Mesendoderm (in vitro differentiated cells): ENCODE measurements at regions not wholly inside any gene's neighbourhood (a gene's known extent, or its start where the extent isn't known, plus 50 kb on each side); places are given as distances from the start of the nearest gene placed in this dataset.

ENCODE experiments used
- DNase-seq: peaks from one replicate; pipeline ENCODE4 v3.0.0; 2013
- H2AK5ac ChIP-seq: 2 replicates; pipeline ENCODE4 v1.6.1; 2013; ENCODE audit warnings: low read length, inconsistent platforms
- H2BK120ac ChIP-seq: 2 replicates; pipeline ENCODE4 v1.6.1; 2013; ENCODE audit warnings: low read depth, mild to moderate bottlenecking, low read length, moderate library complexity, mixed read lengths
- H2BK15ac ChIP-seq: replicated peaks from 2 replicates; pipeline ENCODE4 v1.6.1; 2013; ENCODE audit warnings: low read depth, mild to moderate bottlenecking, moderate library complexity
- H2BK5ac ChIP-seq: 2 replicates; pipeline ENCODE4 v1.6.1; 2013; ENCODE audit warnings: low read length, inconsistent platforms
- H3K18ac ChIP-seq: 2 replicates; pipeline ENCODE4 v1.6.1; 2013; ENCODE audit warnings: mild to moderate bottlenecking, low read length, mixed read lengths
- H3K23ac ChIP-seq: one replicate; pipeline ENCODE4 v1.6.1; 2013; ENCODE audit warnings: low read length
- H3K27ac ChIP-seq: 2 replicates; pipeline ENCODE4 v1.5.1; 2013; ENCODE audit warnings: low read depth, mild to moderate bottlenecking, inconsistent platforms, low read length, moderate library complexity
- H3K27me3 ChIP-seq: 2 replicates; pipeline ENCODE4 v1.6.1; 2013; ENCODE audit warnings: low read length, control low read depth, mild to moderate bottlenecking, inconsistent platforms; ENCODE audit not compliant: insufficient read depth, poor library complexity
- H3K36me3 ChIP-seq: 2 replicates; pipeline ENCODE4 v1.6.1; 2013; ENCODE audit warnings: low read length, inconsistent platforms; ENCODE audit not compliant: control insufficient read depth, insufficient read depth
- H3K4ac ChIP-seq: one replicate; pipeline ENCODE4 v1.6.1; 2013; ENCODE audit warnings: low read depth, mild to moderate bottlenecking, low read length, moderate library complexity
- H3K4me1 ChIP-seq: 2 replicates; pipeline ENCODE4 v1.6.1; 2013; ENCODE audit warnings: low read depth, low read length, inconsistent platforms; ENCODE audit not compliant: control insufficient read depth
- H3K4me2 ChIP-seq: 2 replicates; pipeline ENCODE4 v1.6.1; 2013; ENCODE audit warnings: low read length
- H3K4me3 ChIP-seq: 2 replicates; pipeline ENCODE4 v1.5.1; 2013; ENCODE audit warnings: mild to moderate bottlenecking, low read length
- H3K56ac ChIP-seq: one replicate; pipeline ENCODE4 v1.6.1; 2013; ENCODE audit warnings: low read length
- H3K79me1 ChIP-seq: 2 replicates; pipeline ENCODE4 v1.6.1; 2013; ENCODE audit warnings: low read length, inconsistent platforms
- H3K79me2 ChIP-seq: 2 replicates; pipeline ENCODE4 v1.6.1; 2013; ENCODE audit warnings: mild to moderate bottlenecking, low read length; ENCODE audit not compliant: control insufficient read depth, insufficient read depth
- H3K9ac ChIP-seq: 2 replicates; pipeline ENCODE4 v1.6.1; 2013; ENCODE audit warnings: low read length, inconsistent platforms
- H4K5ac ChIP-seq: one replicate; pipeline ENCODE4 v1.6.1; 2013; ENCODE audit warnings: low read length
- H4K8ac ChIP-seq: one replicate; pipeline ENCODE4 v1.6.1; 2013; ENCODE audit warnings: low read depth, mild to moderate bottlenecking, control low read depth, low read length, moderate library complexity
- WGBS: extraction: QIAGEN DNeasy Blood & Tissue Kit; methylation state at CpG from one replicate; pipeline ENCODE4 v1.1.7; 2013; ENCODE audit warnings: low lambda C conversion rate, missing lambda C conversion rate; ENCODE audit not compliant: insufficient coverage; ENCODE audit errors: extremely low coverage; 5-methylcytosine and 5-hydroxymethylcytosine counted together

DNA sequence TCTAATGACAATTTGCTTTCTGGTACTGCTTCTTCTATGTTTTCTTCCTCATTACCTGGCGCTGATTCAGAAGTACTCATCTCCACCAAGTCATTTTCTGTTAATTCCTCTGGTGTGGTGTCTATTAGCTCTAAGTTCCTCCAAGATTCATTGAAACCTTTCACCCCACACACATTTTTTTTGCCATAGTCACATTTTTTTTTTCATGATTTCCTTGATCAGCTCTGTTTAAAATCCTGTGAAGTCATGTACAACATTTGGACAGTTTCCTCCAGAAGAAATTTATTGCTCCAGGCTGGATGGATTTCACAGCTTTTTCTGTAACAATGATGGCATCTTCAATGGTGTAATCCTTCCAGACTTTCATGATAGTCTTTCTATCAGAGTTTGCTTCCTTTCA is 243.2 kb upstream of the VEPH1 start:
- DNase-seq = no peak
- Histone ChIP-seq H3K4me2 (no peak overlapping the region), H3K23ac (no peak overlapping the region), H2AK5ac (no peak overlapping the region), H3K79me2 (no peaks in the 10 kb centered on the region), H3K27me3 (no peaks in the 10 kb centered on the region), H3K79me1 (no peaks in the 10 kb centered on the region), H3K4me3 (no peak overlapping the region), H3K27ac (no peak overlapping the region), H2BK5ac (no peak overlapping the region), H3K18ac (no peak overlapping the region), H4K5ac (no peak overlapping the region), H3K4ac (no peak overlapping the region), H4K8ac (no peak overlapping the region), H3K36me3 (no peaks in the 10 kb centered on the region), H3K4me1 (no peaks in the 10 kb centered on the region), H2BK120ac (no peak overlapping the region), H2BK15ac (no peak overlapping the region), H3K56ac (no peak overlapping the region), H3K9ac (no peak overlapping the region)
- whole genome bisulfite sequencing = no CpG with 5 or more reads among the region's 1 CpG

DNA sequence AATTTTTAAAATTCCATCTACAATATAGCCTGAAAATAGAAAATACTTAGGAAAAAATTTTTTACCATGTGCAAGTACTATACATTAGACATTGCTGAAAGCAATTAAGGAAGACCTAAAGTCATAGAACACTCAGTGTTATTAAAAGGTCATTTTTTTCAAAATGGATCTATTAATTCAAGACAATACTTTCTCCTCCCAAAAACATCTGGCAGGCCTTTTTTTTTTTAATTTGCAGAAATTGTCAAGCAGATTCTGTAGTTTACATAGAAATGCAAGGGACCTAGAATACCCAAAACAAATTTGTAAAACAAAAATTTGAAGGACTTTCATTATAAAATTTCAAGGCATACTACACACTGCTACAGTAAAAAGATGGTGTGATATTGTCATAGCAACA is 238.4 kb upstream of the VEPH1 start:
- H3K4me2 ChIP-seq = no peak overlapping the region
- no peak overlapping the region for H2BK5ac ChIP-seq
- no peak overlapping the region for H3K18ac ChIP-seq
- no peaks in the 10 kb centered on the region for H3K79me2 ChIP-seq
- H2AK5ac ChIP-seq = no peak overlapping the region
- H3K27me3 ChIP-seq = no peaks in the 10 kb centered on the region
- H3K23ac ChIP-seq = no peak overlapping the region
- no peaks in the 10 kb centered on the region for H3K79me1 ChIP-seq
- H2BK15ac ChIP-seq = no peak overlapping the region
- H4K8ac ChIP-seq = no peak overlapping the region
- no peak overlapping the region for H3K56ac ChIP-seq
- no peaks in the 10 kb centered on the region for H3K36me3 ChIP-seq
- H4K5ac ChIP-seq = no peak overlapping the region
- no peak overlapping the region for H3K4me3 ChIP-seq
- H3K9ac ChIP-seq = no peak overlapping the region
- H3K27ac ChIP-seq = no peak overlapping the region
- H3K4ac ChIP-seq = no peak overlapping the region
- no peak for DNase-seq
- H2BK120ac ChIP-seq = no peak overlapping the region
- no peaks in the 10 kb centered on the region for H3K4me1 ChIP-seq

DNA sequence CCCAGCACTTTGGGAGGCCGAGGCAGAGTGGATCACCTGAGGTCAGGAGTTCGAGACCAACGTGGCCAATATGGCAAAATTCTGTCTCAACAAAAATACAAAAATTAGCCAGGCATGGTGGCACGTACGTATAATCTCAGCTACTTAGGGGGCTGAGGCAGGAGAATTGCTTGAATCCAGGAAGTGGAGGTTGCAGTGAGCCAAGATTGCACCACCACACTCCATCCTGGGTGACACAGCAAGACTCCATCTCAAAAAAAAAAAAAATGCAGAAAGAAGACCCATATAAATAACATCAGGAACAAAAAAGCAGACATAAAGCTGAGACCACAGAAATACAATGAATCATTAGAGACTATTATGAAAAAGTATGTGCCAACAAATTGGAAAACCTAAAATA is 235.2 kb upstream of the VEPH1 start:
- no CpG with 5 or more reads among the region's 5 CpGs for WGBS
- Histone ChIP-seq H3K23ac (no peak overlapping the region), H2BK120ac (no peak overlapping the region), H3K79me1 (no peaks in the 10 kb centered on the region), H3K18ac (no peak overlapping the region), H3K4me1 (no peaks in the 10 kb centered on the region), H3K9ac (no peak overlapping the region), H3K4ac (no peak overlapping the region), H3K79me2 (no peaks in the 10 kb centered on the region), H3K27ac (no peak overlapping the region), H4K5ac (no peak overlapping the region), H4K8ac (no peak overlapping the region), H3K36me3 (no peaks in the 10 kb centered on the region), H3K56ac (no peak overlapping the region), H2BK5ac (no peak overlapping the region), H3K4me2 (no peak overlapping the region), H3K4me3 (no peak overlapping the region), H2AK5ac (no peak overlapping the region), H3K27me3 (no peaks in the 10 kb centered on the region), H2BK15ac (no peak overlapping the region)
- no peak for DNase-seq

GRCh38 chr3:157718800-157719199 is 215.6 kb upstream of the VEPH1 start:
- Histone ChIP-seq H3K27me3 (no peaks in the 10 kb centered on the region), H3K36me3 (no peaks in the 10 kb centered on the region), H3K9ac (no peak overlapping the region), H3K18ac (no peak overlapping the region), H3K56ac (no peak overlapping the region), H3K4ac (no peak overlapping the region), H3K27ac (no peak overlapping the region), H2AK5ac (no peak overlapping the region), H3K79me2 (no peaks in the 10 kb centered on the region), H2BK15ac (no peak overlapping the region), H2BK5ac (no peak overlapping the region), H4K5ac (no peak overlapping the region), H3K23ac (no peak overlapping the region), H3K4me3 (no peak overlapping the region), H3K4me2 (no peak overlapping the region), H3K4me1 (no peaks in the 10 kb centered on the region), H3K79me1 (no peaks in the 10 kb centered on the region), H2BK120ac (no peak overlapping the region), H4K8ac (no peak overlapping the region)
- DNase-seq = peak; percentile 7
- WGBS = no CpG with 5 or more reads among the region's 4 CpGs

DNA sequence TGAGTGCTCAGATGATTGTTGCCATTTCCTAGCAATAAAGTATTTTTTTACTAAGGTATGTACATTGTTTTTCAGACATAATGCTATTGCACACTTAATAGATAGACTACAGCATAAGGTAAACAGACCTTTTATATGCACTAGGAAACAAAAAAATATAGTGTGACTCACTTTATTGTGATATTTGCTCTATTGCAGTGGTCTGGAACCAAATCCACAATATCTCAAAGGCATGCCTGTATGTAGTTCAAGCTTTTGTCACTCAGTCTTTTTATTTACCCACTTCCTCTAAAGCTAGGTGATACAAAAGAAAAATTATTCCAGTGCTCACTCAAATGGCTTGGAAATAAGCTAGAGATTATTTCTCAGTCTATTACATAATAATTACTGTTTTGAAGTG is 209.9 kb upstream of the VEPH1 start:
- H2BK15ac ChIP-seq = no peak overlapping the region
- no peak overlapping the region for H2BK5ac ChIP-seq
- DNase-seq = no peak
- no peak overlapping the region for H3K4me3 ChIP-seq
- no peak overlapping the region for H3K18ac ChIP-seq
- no peaks in the 10 kb centered on the region for H3K36me3 ChIP-seq
- no peak overlapping the region for H4K5ac ChIP-seq
- H3K9ac ChIP-seq = no peak overlapping the region
- no peak overlapping the region for H3K23ac ChIP-seq
- no peak overlapping the region for H3K4ac ChIP-seq
- no peak overlapping the region for H2AK5ac ChIP-seq
- no peak overlapping the region for H3K27ac ChIP-seq
- H3K4me1 ChIP-seq = no peaks in the 10 kb centered on the region
- no peaks in the 10 kb centered on the region for H3K27me3 ChIP-seq
- no peaks in the 10 kb centered on the region for H3K79me1 ChIP-seq
- no peak overlapping the region for H3K4me2 ChIP-seq
- H3K56ac ChIP-seq = no peak overlapping the region
- H2BK120ac ChIP-seq = no peak overlapping the region
- no peak overlapping the region for H4K8ac ChIP-seq
- H3K79me2 ChIP-seq = no peaks in the 10 kb centered on the region

- Histone ChIP-seq H2AK5ac (no peak overlapping the region), H2BK120ac (no peak overlapping the region), H2BK15ac (no peak overlapping the region), H2BK5ac (no peak overlapping the region), H3K4ac (no peak overlapping the region), H3K27me3 (no peaks in the 10 kb centered on the region), H3K79me1 (no peaks in the 10 kb centered on the region), H3K9ac (no peak overlapping the region), H3K23ac (no peak overlapping the region), H3K4me3 (no peak overlapping the region), H4K8ac (no peak overlapping the region), H3K4me1 (no peaks in the 10 kb centered on the region), H3K36me3 (no peaks in the 10 kb centered on the region), H3K56ac (no peak overlapping the region), H3K18ac (no peak overlapping the region), H3K4me2 (no peak overlapping the region), H4K5ac (no peak overlapping the region), H3K27ac (no peak overlapping the region), H3K79me2 (no peaks in the 10 kb centered on the region)
- no CpG with 5 or more reads among the region's 2 CpGs for WGBS
- no peak for DNase-seq
These were observed 202.0 kb upstream of the VEPH1 start for GRCh38 chr3:157705258-157705657.
